Kidney (tissue), 13 donors: ENCODE measurements at regions not wholly inside any gene's neighbourhood (a gene's known extent, or its start where the extent isn't known, plus 50 kb on each side); places are given as distances from the start of the nearest gene placed in this dataset.
A peak's percentile ranks its signal among the peaks of the same experiment; 100 is the strongest.

ENCODE experiments used
- DNase-seq, 5 donors: peaks; one replicate each; pipeline ENCODE4 v3.0.0-alpha.2; 2013 to 2020
- FAIRE-seq: peaks from 2 replicates; lab custom pipeline; 2012; peaks lifted over from hg19 to GRCh38; lab: Jason Lieb, UNC
- H3K27ac ChIP-seq, 2 donors: one replicate each; pipeline ENCODE4 v1.7.0; 2013; ENCODE audit warnings: low read depth in 2 of 2, low read length in 2 of 2, inconsistent platforms in 1 of 2
- H3K27me3 ChIP-seq: one replicate; pipeline ENCODE4 v1.7.1; 2013; ENCODE audit warnings: low read length, inconsistent platforms; ENCODE audit not compliant: control insufficient read depth, insufficient read depth
- H3K36me3 ChIP-seq, 3 donors: one replicate each; pipeline versions ENCODE4 v1.7.0 to v1.7.1; 2013; ENCODE audit warnings: low read length in 3 of 3, control low read depth in 1 of 3, inconsistent platforms in 1 of 3; ENCODE audit not compliant: insufficient read depth in 3 of 3, control insufficient read depth in 2 of 3
- H3K4me1 ChIP-seq, 3 donors: one replicate each; pipeline versions ENCODE4 v1.7.0 to v1.7.1; 2013; ENCODE audit warnings: low read length in 3 of 3, inconsistent platforms in 1 of 3, low read depth in 1 of 3; ENCODE audit not compliant: control insufficient read depth in 2 of 3, insufficient read depth in 2 of 3
- H3K4me3 ChIP-seq, 3 donors: one replicate each; pipeline versions ENCODE4 v1.7.0 to v1.8.1; 2013; ENCODE audit warnings: low read length in 3 of 3, control low read depth in 1 of 3, inconsistent platforms in 1 of 3
- H3K9ac ChIP-seq, 3 donors: one replicate each; pipeline versions ENCODE4 v1.7.0 to v1.7.1; 2013; ENCODE audit warnings: low read length in 3 of 3, control low read depth in 1 of 3, inconsistent platforms in 1 of 3
- H3K9me3 ChIP-seq, 3 donors: one replicate each; pipeline versions ENCODE4 v1.7.0 to v1.7.1; 2013; ENCODE audit warnings: low read length in 3 of 3, control low read depth in 1 of 3, inconsistent platforms in 1 of 3; ENCODE audit not compliant: control insufficient read depth in 2 of 3, insufficient read depth in 1 of 3
- intact Hi-C: fragments of 100-400 bp; cut with DNase I; formaldehyde crosslinking; loops from one replicate; pipeline ENCODE4 v1.11.1; 2022
- TF ChIP-seq, protein P1 (sequence below): IDR thresholded peaks from 3 replicates; pipeline ENCODE4 v1.5.1; 2012; ENCODE audit warnings: mild to moderate bottlenecking, moderate library complexity, borderline replicate concordance; ENCODE audit not compliant: insufficient read depth; ENCODE audit errors: extremely low read depth
- donor health status: control.
- donor health status: control.
- donor health status: control.
- donor health status: control.
- donor health status: control.
- donor health status: DM: yes; HTN: yes; CAD: no.
- donor health status: Normal renal cell carcinoma (clear cell type).

DNA sequence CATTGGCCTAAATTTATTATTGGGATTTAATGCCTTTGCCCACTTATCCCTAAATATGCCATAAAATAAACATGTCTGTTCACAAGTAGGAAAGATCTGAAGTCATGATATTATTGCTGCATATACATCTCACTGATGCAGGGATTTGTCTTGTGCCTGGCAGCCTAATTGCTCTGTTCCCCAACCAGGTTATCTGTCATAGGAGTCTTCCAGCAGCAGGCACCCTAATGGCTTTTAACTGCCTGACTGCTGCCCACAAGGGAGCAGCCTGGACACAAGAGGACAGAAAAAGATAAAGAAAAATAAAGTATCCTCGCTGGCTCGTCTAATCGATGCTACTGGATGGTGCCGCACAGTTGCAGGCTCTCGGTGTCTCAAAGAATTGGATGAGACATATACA, 337.6 kb upstream of the FAR2 start:
- H3K9me3 ChIP-seq: no peaks in the 10 kb centered on the region
- no peaks in the 10 kb centered on the region for H3K4me1 ChIP-seq
- H3K4me3 ChIP-seq: no peak overlapping the region
- no peaks in the 10 kb centered on the region for H3K36me3 ChIP-seq
- H3K27me3 ChIP-seq: no peaks in the 10 kb centered on the region
- intact Hi-C loops: no loop called here
- no peak for DNase-seq
- FAIRE-seq: no peak
- H3K27ac ChIP-seq: no peak overlapping the region
- no peak overlapping the region for H3K9ac ChIP-seq
- TF ChIP-seq, protein P1, sequence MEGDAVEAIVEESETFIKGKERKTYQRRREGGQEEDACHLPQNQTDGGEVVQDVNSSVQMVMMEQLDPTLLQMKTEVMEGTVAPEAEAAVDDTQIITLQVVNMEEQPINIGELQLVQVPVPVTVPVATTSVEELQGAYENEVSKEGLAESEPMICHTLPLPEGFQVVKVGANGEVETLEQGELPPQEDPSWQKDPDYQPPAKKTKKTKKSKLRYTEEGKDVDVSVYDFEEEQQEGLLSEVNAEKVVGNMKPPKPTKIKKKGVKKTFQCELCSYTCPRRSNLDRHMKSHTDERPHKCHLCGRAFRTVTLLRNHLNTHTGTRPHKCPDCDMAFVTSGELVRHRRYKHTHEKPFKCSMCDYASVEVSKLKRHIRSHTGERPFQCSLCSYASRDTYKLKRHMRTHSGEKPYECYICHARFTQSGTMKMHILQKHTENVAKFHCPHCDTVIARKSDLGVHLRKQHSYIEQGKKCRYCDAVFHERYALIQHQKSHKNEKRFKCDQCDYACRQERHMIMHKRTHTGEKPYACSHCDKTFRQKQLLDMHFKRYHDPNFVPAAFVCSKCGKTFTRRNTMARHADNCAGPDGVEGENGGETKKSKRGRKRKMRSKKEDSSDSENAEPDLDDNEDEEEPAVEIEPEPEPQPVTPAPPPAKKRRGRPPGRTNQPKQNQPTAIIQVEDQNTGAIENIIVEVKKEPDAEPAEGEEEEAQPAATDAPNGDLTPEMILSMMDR: no peak

GRCh38 chr12:28814246-28814645, 334.8 kb upstream of the FAR2 start:
- H3K4me1 ChIP-seq: no peaks in the 10 kb centered on the region
- FAIRE-seq: no peak
- no peaks in the 10 kb centered on the region for H3K27me3 ChIP-seq
- no peak overlapping the region for H3K9ac ChIP-seq
- TF ChIP-seq, protein P1: no peak
- H3K9me3 ChIP-seq: no peaks in the 10 kb centered on the region
- H3K36me3 ChIP-seq: no peaks in the 10 kb centered on the region
- DNase-seq: no peak
- no peak overlapping the region for H3K27ac ChIP-seq
- intact Hi-C loops: no loop called here
- no peak overlapping the region for H3K4me3 ChIP-seq

GRCh38 chr12:28817524-28817923, 331.6 kb upstream of the FAR2 start:
- TF ChIP-seq, protein P1: no peak
- Histone ChIP-seq H3K9ac (no peak overlapping the region), H3K27ac (no peak overlapping the region), H3K36me3 (no peaks in the 10 kb centered on the region), H3K9me3 (no peaks in the 10 kb centered on the region), H3K27me3 (no peaks in the 10 kb centered on the region), H3K4me3 (no peak overlapping the region), H3K4me1 (no peaks in the 10 kb centered on the region)
- FAIRE-seq (no peak), DNase-seq (peak in 1 of 5 donors; percentile 45)
- intact Hi-C loops: no loop called here

DNA sequence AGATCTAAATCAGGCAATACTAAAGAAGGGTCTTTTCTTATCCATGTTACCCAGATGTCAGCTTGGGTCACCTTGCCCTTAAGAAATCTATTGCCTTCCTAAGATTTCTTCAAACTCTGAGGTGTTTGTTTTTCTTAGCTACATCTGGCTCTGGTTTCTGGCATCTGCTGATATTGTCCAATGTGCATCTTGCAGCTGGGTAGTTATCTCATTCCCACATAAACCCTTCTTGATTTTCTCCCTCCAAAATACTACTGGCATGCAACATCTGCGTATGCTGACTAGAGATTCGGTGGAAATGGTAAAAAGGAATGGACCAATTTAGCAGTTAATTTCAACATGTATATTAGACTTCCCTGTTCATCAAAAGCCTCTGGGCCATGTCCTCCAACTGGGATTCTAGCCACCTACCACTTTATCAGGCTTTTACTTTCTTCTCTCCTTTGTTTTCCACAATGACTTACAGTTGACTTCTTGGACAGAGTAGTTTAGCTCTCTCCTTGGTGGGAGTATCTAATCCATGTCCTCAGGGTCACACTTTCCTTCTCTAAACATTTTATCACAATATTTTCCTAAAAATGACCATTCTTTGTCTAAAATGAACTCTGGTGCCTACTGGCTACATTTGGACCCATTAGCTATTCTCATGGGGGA, 324.8 kb upstream of the FAR2 start:
- H3K9me3 ChIP-seq: no peaks in the 10 kb centered on the region
- no peak for FAIRE-seq
- no peaks in the 10 kb centered on the region for H3K36me3 ChIP-seq
- DNase-seq: no peak
- TF ChIP-seq, protein P1: no peak
- H3K27ac ChIP-seq: no peak overlapping the region
- intact Hi-C loops: no loop called here
- no peaks in the 10 kb centered on the region for H3K27me3 ChIP-seq
- H3K4me1 ChIP-seq: no peaks in the 10 kb centered on the region
- no peak overlapping the region for H3K4me3 ChIP-seq
- no peak overlapping the region for H3K9ac ChIP-seq
